H9 (cell line): ENCODE measurements at regions not wholly inside any gene's neighbourhood (a gene's known extent, or its start where the extent isn't known, plus 50 kb on each side); places are given as distances from the start of the nearest gene placed in this dataset.

ENCODE experiments used
- DNase-seq: peaks from one replicate; pipeline ENCODE4 v3.0.0-alpha.2; 2017
- H2AFZ ChIP-seq: one replicate; pipeline ENCODE4 v1.6.1; 2013; ENCODE audit warnings: mild to moderate bottlenecking, low read length, control low read depth, moderate library complexity
- H2AK5ac ChIP-seq: 2 replicates; pipeline ENCODE4 v1.6.1; 2013; ENCODE audit warnings: low read length, control low read depth, mixed read lengths; ENCODE audit not compliant: insufficient read length
- H2BK120ac ChIP-seq: one replicate; pipeline ENCODE4 v1.6.1; 2013; ENCODE audit warnings: low read depth, mild to moderate bottlenecking, low read length, control low read depth, inconsistent platforms; ENCODE audit not compliant: poor library complexity, severe bottlenecking
- H2BK12ac ChIP-seq: 2 replicates; pipeline ENCODE4 v1.6.1; 2013; ENCODE audit warnings: low read length, control low read depth, mixed read lengths, low read depth; ENCODE audit not compliant: insufficient read length
- H2BK15ac ChIP-seq: 2 replicates; pipeline ENCODE4 v1.6.1; 2013; ENCODE audit warnings: low read depth, low read length, control low read depth
- H2BK20ac ChIP-seq: one replicate; pipeline ENCODE4 v1.6.1; 2013; ENCODE audit warnings: low read depth, mild to moderate bottlenecking, low read length, control low read depth, inconsistent platforms; ENCODE audit not compliant: poor library complexity, severe bottlenecking
- H2BK5ac ChIP-seq: 2 replicates; pipeline ENCODE4 v1.6.1; 2013; ENCODE audit warnings: low read length, control low read depth, mixed read lengths; ENCODE audit not compliant: insufficient read length
- H3K14ac ChIP-seq: 2 replicates; pipeline ENCODE4 v1.6.1; 2013; ENCODE audit warnings: low read length, control low read depth; ENCODE audit not compliant: insufficient read depth
- H3K18ac ChIP-seq: 2 replicates; pipeline ENCODE4 v1.6.1; 2013; ENCODE audit warnings: low read depth, mild to moderate bottlenecking, mixed read lengths, low read length, control low read depth; ENCODE audit not compliant: insufficient read length
- H3K23ac ChIP-seq: 2 replicates; pipeline ENCODE4 v1.6.1; 2013; ENCODE audit warnings: low read length, control low read depth, mixed read lengths, low read depth; ENCODE audit not compliant: insufficient read length
- H3K23me2 ChIP-seq: 2 replicates; pipeline ENCODE4 v1.6.1; 2013; ENCODE audit warnings: low read depth, mild to moderate bottlenecking, mixed read lengths, low read length, control low read depth; ENCODE audit not compliant: insufficient read length, poor library complexity, severe bottlenecking
- H3K27ac ChIP-seq: 2 replicates; pipeline ENCODE4 v1.5.1; 2013; ENCODE audit warnings: low read length, control low read depth, mixed read lengths, low read depth; ENCODE audit not compliant: insufficient read length
- H3K27me3 ChIP-seq: 2 replicates; pipeline ENCODE4 v1.6.1; 2013; ENCODE audit warnings: low read length, control low read depth, inconsistent platforms; ENCODE audit not compliant: insufficient read depth
- H3K4ac ChIP-seq: 2 replicates; pipeline ENCODE4 v1.6.1; 2013; ENCODE audit warnings: low read depth, mild to moderate bottlenecking, control low read depth, inconsistent platforms, low read length, moderate library complexity
- H3K4me1 ChIP-seq: 2 replicates; pipeline ENCODE4 v1.6.1; 2013; ENCODE audit warnings: low read length, control low read depth, inconsistent platforms; ENCODE audit not compliant: insufficient read depth
- H3K4me2 ChIP-seq: 2 replicates; pipeline ENCODE4 v1.6.1; 2013; ENCODE audit warnings: low read length, control low read depth, mixed read lengths; ENCODE audit not compliant: insufficient read length, insufficient read depth
- H3K56ac ChIP-seq: 2 replicates; pipeline ENCODE4 v1.6.1; 2013; ENCODE audit warnings: low read depth, mild to moderate bottlenecking, mixed read lengths, low read length, control low read depth; ENCODE audit not compliant: insufficient read length
- H3K79me1 ChIP-seq: 2 replicates; pipeline ENCODE4 v1.6.1; 2013; ENCODE audit warnings: low read depth, mild to moderate bottlenecking, moderate library complexity, low read length, control low read depth, inconsistent platforms; ENCODE audit not compliant: insufficient read depth, poor library complexity, severe bottlenecking
- H3K79me2 ChIP-seq: 2 replicates; pipeline ENCODE4 v1.6.1; 2013; ENCODE audit warnings: low read length, control low read depth, inconsistent platforms; ENCODE audit not compliant: insufficient read depth
- H3K9ac ChIP-seq: 2 replicates; pipeline ENCODE4 v1.6.1; 2013; ENCODE audit warnings: low read length, control low read depth, mixed read lengths; ENCODE audit not compliant: insufficient read length; ENCODE audit errors: extremely low read depth
- H3K9me3 ChIP-seq: one replicate; pipeline ENCODE4 v1.6.1; 2013; ENCODE audit warnings: low read depth, low read length, inconsistent platforms; ENCODE audit not compliant: control insufficient read depth
- H3T11ph ChIP-seq: one replicate; pipeline ENCODE4 v1.6.1; 2013; ENCODE audit warnings: mild to moderate bottlenecking, low read length, control low read depth, inconsistent platforms
- H4K20me1 ChIP-seq: one replicate; pipeline ENCODE4 v1.6.1; 2013; ENCODE audit not compliant: control insufficient read depth, insufficient read length, insufficient read depth
- H4K5ac ChIP-seq: 2 replicates; pipeline ENCODE4 v1.6.1; 2013; ENCODE audit warnings: low read depth, mild to moderate bottlenecking, mixed read lengths, low read length, control low read depth; ENCODE audit not compliant: insufficient read length
- H4K8ac ChIP-seq: replicated peaks from 2 replicates; pipeline ENCODE4 v1.6.1; 2013; ENCODE audit warnings: low read length, control low read depth, mixed read lengths, low read depth; ENCODE audit not compliant: insufficient read length
- H4K91ac ChIP-seq: 2 replicates; pipeline ENCODE4 v1.6.1; 2013; ENCODE audit warnings: low read depth, mild to moderate bottlenecking, moderate library complexity, mixed read lengths, low read length, control low read depth; ENCODE audit not compliant: insufficient read length
- H3K27ac Mint-ChIP-seq, 3 experiments: 2 replicates in 2 of 3; 3 replicates in 1 of 3; pipeline ENCODE4 v1.8.0; 2020 to 2021; ENCODE audit warnings: mixed read lengths in 3 of 3, mild to moderate bottlenecking in 1 of 3, moderate library complexity in 1 of 3
- H3K27me3 Mint-ChIP-seq: 2 replicates; pipeline ENCODE4 v1.8.0; 2021; ENCODE audit warnings: low read depth, mild to moderate bottlenecking, moderate library complexity, mixed read lengths
- H3K36me3 Mint-ChIP-seq, 3 experiments: 2 replicates in 2 of 3; 3 replicates in 1 of 3; pipeline ENCODE4 v1.8.0; 2020 to 2021; ENCODE audit warnings: low read depth in 3 of 3, mixed read lengths in 3 of 3; ENCODE audit not compliant: insufficient read depth in 1 of 3
- H3K4me1 Mint-ChIP-seq, 2 experiments: 2 replicates each; pipeline ENCODE4 v1.8.0; 2020; ENCODE audit warnings: mixed read lengths in 2 of 2
- H3K4me3 Mint-ChIP-seq, 2 experiments: 2 replicates in 1 of 2; 3 replicates in 1 of 2; pipeline ENCODE4 v1.8.0; 2020 to 2021; ENCODE audit warnings: mild to moderate bottlenecking in 2 of 2, mixed read lengths in 2 of 2, moderate library complexity in 1 of 2
- H3K9me3 Mint-ChIP-seq, 2 experiments: 2 replicates in 1 of 2; 3 replicates in 1 of 2; pipeline ENCODE4 v1.8.0; 2020; ENCODE audit warnings: mild to moderate bottlenecking in 2 of 2, mixed read lengths in 2 of 2, moderate library complexity in 1 of 2
- CTCF ChIP-seq: fragments of 200-600 bp; sonication (generic); conservative IDR thresholded peaks from 3 replicates; pipeline ENCODE4 v1.8.0; 2021; ENCODE audit warnings: antibody characterized with exemption, mild to moderate bottlenecking
- WGBS: extraction: QIAGEN DNeasy Blood & Tissue Kit; methylation state at CpG from one replicate; pipeline ENCODE4 v1.1.7; 2013; ENCODE audit warnings: missing lambda C conversion rate, low lambda C conversion rate, mixed read lengths; ENCODE audit not compliant: insufficient read length; ENCODE audit errors: extremely low coverage; 5-methylcytosine and 5-hydroxymethylcytosine counted together

GRCh38 chr17:77829843-77830799 is 128.4 kb upstream of the TNRC6C start:
- no peak overlapping the region for H4K5ac ChIP-seq
- H3K4me1 ChIP-seq: peaks cover 2% of the 10 kb centered on the region; the same call in 1 of the 2 replicates
- Mint-ChIP-seq H3K4me1 (peaks cover 66 to 71% of the 10 kb centered on the region in 2 experiments), H3K9me3 (peaks cover 5 to 12% of the 10 kb centered on the region in 2 experiments; a peak in 2 of 5 replicates), H3K27ac (peak overlapping the region in 1 of 3 experiments; percentile 73; a peak in 3 of 7 replicates), H3K4me3 (no peak overlapping the region), H3K36me3 (no peaks in the 10 kb centered on the region; a peak in 1 of 7 replicates), H3K27me3 (peaks cover 20% of the 10 kb centered on the region)
- H2BK12ac ChIP-seq: no peak overlapping the region
- no CpG with 5 or more reads among the region's 16 CpGs for WGBS
- H3K27ac ChIP-seq: no peak overlapping the region
- H3K27me3 ChIP-seq: no peaks in the 10 kb centered on the region
- H4K20me1 ChIP-seq: no peaks in the 10 kb centered on the region
- H2BK15ac ChIP-seq: no peak overlapping the region
- H3K56ac ChIP-seq: no peak overlapping the region
- H4K91ac ChIP-seq: no peak overlapping the region
- no peaks in the 10 kb centered on the region for H3K79me1 ChIP-seq
- TF ChIP-seq CTCF: no peak
- H3K23me2 ChIP-seq: no peaks in the 10 kb centered on the region
- DNase-seq: no peak
- no peak overlapping the region for H3K9ac ChIP-seq
- H3K4ac ChIP-seq: no peak overlapping the region
- no peak overlapping the region for H2BK5ac ChIP-seq
- no peak overlapping the region for H3K18ac ChIP-seq
- peak overlapping the region; percentile 30; the same call in 1 of the 2 replicates for H3K14ac ChIP-seq
- no peak overlapping the region for H2AFZ ChIP-seq
- no peaks in the 10 kb centered on the region for H3K79me2 ChIP-seq
- H3K4me2 ChIP-seq: no peak overlapping the region
- no peak overlapping the region for H3T11ph ChIP-seq
- no peak overlapping the region for H4K8ac ChIP-seq
- no peaks in the 10 kb centered on the region for H3K9me3 ChIP-seq
- H2BK20ac ChIP-seq: no peak overlapping the region
- H2AK5ac ChIP-seq: no peak overlapping the region
- H3K23ac ChIP-seq: no peak overlapping the region
- H2BK120ac ChIP-seq: no peak overlapping the region
